H1 (cell line): ENCODE measurements at regions not wholly inside any gene's neighbourhood (a gene's known extent, or its start where the extent isn't known, plus 50 kb on each side); places are given as distances from the start of the nearest gene placed in this dataset.

Experiments used
- CTCF ChIP-seq, 3 experiments: IDR thresholded peaks; 1 replicate in 2 of 3; 2 replicates in 1 of 3; pipeline versions ENCODE4 v1.5.1 to v1.6.1; 2011; ENCODE audit warnings: low read length in 3 of 3, mild to moderate bottlenecking in 3 of 3, inconsistent platforms in 2 of 3, low read depth in 1 of 3, moderate library complexity in 1 of 3; ENCODE audit not compliant: insufficient read depth in 1 of 3; ENCODE audit errors: control extremely low read depth in 1 of 3
- JUN ChIP-seq: IDR thresholded peaks from 2 replicates; pipeline ENCODE4 v1.6.1; 2011; ENCODE audit warnings: low read depth, mild to moderate bottlenecking, improper control_type of control experiment, low read length

GRCh38 chr16:85231959-85232358 is 119.7 kb upstream of the CIBAR2 start:
- no peak for TF ChIP-seq CTCF (IDR thresholded peaks at IDR 0.05; ENCODE audit: control extremely low read depth in 1 of 3, insufficient read depth in 1 of 3, low read depth in 1 of 3, low read length in 3 of 3)
- TF ChIP-seq JUN, result no peak
